ENCODE measurements at regions not wholly inside any gene's neighbourhood (a gene's known extent, or its start where the extent isn't known, plus 50 kb on each side); places are given as distances from the start of the nearest gene placed in this dataset.

DNA sequence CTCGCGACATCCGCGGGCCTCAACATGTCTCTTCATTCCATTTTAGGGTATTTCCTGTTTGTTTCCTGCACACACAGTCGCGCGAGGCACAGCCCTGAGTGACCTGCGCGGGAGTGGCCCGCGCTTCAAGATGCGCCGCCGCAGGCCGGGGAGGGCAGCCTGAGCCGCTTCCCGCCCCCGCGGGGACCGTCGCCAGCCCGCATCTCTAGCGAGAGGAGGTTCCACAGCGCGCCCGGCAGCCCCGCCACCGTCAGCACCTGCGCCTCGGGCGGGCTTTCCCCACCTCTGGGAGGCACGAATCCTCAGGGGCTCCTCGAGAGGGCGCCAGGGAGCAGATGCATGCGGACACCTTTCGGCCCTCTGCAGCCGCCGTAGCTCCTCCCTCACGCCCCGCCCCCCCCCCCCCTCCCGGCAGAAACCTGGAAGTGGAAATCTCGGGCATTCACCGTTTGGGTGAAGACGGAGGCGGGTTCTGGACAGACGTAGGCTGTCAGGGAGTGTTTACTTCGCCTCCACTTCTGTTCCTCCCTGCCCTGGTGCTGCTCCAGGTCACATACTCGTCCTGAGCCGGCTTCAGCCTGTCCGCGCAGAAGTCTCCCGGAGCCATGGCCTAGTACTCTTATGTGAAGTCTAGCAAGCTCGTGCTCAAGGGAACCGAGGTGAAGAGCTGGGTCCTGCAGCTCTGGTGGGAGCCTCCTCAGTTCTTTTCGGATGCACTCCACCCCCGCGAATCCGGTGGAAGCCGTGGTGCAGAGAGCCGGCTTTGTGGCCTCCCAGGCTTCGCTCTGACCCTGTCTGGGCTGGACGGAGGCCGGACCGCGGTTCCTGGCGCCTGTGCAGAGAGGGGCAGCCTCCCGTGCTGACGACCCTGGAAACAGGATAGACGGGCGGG lies 880.5 kb upstream of the DEFB115 start (continued):
- TF ChIP-seq ZNF451 (CRISPR knock-in tag; IDR thresholded peaks at IDR 0.05) (no peak), MTF2 (CRISPR knock-in tag; IDR thresholded peaks at IDR 0.05; ENCODE audit: borderline replicate concordance) (peak; percentile 71; the same call in 1 of the 2 replicates), NFKBIZ (CRISPR knock-in tag; IDR thresholded peaks at IDR 0.05) (no peak), MIXL1 (CRISPR knock-in tag; IDR thresholded peaks at IDR 0.05) (peak; percentile 69; the same call in 1 of the 2 replicates), ZNF83 (CRISPR knock-in tag; IDR thresholded peaks at IDR 0.05; ENCODE audit: borderline replicate concordance) (no peak), ZBTB38 (CRISPR knock-in tag; IDR thresholded peaks at IDR 0.05) (peak; percentile 49), ZNF207 (IDR thresholded peaks at IDR 0.05; ENCODE audit: borderline replicate concordance) (no peak), ZFP37 (CRISPR knock-in tag; IDR thresholded peaks at IDR 0.05; ENCODE audit: borderline replicate concordance) (0 out of 2 replicates have a peak, but pooled peaks have one; percentile 40), ZNF543 (CRISPR knock-in tag; IDR thresholded peaks at IDR 0.05) (peak; percentile 59), GATAD2A (CRISPR knock-in tag; IDR thresholded peaks at IDR 0.05) (peak; percentile 49; the same call in 1 of the 2 replicates), U2AF2 (IDR thresholded peaks at IDR 0.05; ENCODE audit: low read depth, low read length) (peak; percentile 65; the same call in 1 of the 2 replicates), TBX2 (CRISPR knock-in tag; IDR thresholded peaks at IDR 0.05; ENCODE audit: borderline replicate concordance) (peak; percentile 77; the same call in 1 of the 2 replicates), ZNF713 (CRISPR knock-in tag; IDR thresholded peaks at IDR 0.05) (0 out of 2 replicates have a peak, but pooled peaks have one; percentile 86), STAT5B (CRISPR knock-in tag; IDR thresholded peaks at IDR 0.05) (no peak), HOXA3 (CRISPR knock-in tag; IDR thresholded peaks at IDR 0.05) (peak; percentile 67), MIER3 (CRISPR knock-in tag; IDR thresholded peaks at IDR 0.05; ENCODE audit: borderline replicate concordance) (peak; percentile 83; the same call in 1 of the 2 replicates), FOXP1 (IDR thresholded peaks at IDR 0.05) (no peak), FOXP1 (CRISPR knock-in tag; IDR thresholded peaks at IDR 0.05) (peak; percentile 31; the same call in 1 of the 2 replicates), ZNF136 (CRISPR knock-in tag; IDR thresholded peaks at IDR 0.05; ENCODE audit: low read depth) (peak; percentile 60; the same call in 1 of the 2 replicates), ZNF10 (CRISPR knock-in tag; IDR thresholded peaks at IDR 0.05; ENCODE audit: borderline replicate concordance, low read depth) (0 out of 2 replicates have a peak, but pooled peaks have one; percentile 30), DR1 (CRISPR knock-in tag; IDR thresholded peaks at IDR 0.05) (peak; percentile 82), KDM5B (CRISPR knock-in tag; IDR thresholded peaks at IDR 0.05; ENCODE audit: borderline replicate concordance) (no peak; the same call in 1 of the 2 replicates), ZNF205 (CRISPR knock-in tag; IDR thresholded peaks at IDR 0.05) (peak; percentile 80; the same call in 1 of the 2 replicates), ZNF549 (CRISPR knock-in tag; IDR thresholded peaks at IDR 0.05) (no peak), KAT8 (CRISPR knock-in tag; IDR thresholded peaks at IDR 0.05) (peak; percentile 94), HDAC2 (CRISPR knock-in tag; IDR thresholded peaks at IDR 0.05) (peak; percentile 57; the same call in 1 of the 2 replicates), ZNF121 (CRISPR knock-in tag; IDR thresholded peaks at IDR 0.05) (0 out of 2 replicates have a peak, but pooled peaks have one; percentile 5), DNMT3B (CRISPR knock-in tag; conservative IDR thresholded peaks at IDR 0.05) (peak; percentile 94; the same call in 1 of the 2 replicates)
- TF ChIP-seq, protein P1, sequence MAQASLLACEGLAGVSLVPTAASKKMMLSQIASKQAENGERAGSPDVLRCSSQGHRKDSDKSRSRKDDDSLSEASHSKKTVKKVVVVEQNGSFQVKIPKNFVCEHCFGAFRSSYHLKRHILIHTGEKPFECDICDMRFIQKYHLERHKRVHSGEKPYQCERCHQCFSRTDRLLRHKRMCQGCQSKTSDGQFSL (CRISPR knock-in tag; IDR thresholded peaks at IDR 0.05): peak; percentile 80
- TF ChIP-seq, protein P2, sequence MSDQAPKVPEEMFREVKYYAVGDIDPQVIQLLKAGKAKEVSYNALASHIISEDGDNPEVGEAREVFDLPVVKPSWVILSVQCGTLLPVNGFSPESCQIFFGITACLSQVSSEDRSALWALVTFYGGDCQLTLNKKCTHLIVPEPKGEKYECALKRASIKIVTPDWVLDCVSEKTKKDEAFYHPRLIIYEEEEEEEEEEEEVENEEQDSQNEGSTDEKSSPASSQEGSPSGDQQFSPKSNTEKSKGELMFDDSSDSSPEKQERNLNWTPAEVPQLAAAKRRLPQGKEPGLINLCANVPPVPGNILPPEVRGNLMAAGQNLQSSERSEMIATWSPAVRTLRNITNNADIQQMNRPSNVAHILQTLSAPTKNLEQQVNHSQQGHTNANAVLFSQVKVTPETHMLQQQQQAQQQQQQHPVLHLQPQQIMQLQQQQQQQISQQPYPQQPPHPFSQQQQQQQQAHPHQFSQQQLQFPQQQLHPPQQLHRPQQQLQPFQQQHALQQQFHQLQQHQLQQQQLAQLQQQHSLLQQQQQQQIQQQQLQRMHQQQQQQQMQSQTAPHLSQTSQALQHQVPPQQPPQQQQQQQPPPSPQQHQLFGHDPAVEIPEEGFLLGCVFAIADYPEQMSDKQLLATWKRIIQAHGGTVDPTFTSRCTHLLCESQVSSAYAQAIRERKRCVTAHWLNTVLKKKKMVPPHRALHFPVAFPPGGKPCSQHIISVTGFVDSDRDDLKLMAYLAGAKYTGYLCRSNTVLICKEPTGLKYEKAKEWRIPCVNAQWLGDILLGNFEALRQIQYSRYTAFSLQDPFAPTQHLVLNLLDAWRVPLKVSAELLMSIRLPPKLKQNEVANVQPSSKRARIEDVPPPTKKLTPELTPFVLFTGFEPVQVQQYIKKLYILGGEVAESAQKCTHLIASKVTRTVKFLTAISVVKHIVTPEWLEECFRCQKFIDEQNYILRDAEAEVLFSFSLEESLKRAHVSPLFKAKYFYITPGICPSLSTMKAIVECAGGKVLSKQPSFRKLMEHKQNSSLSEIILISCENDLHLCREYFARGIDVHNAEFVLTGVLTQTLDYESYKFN (CRISPR knock-in tag; conservative IDR thresholded peaks at IDR 0.05): peak; percentile 33; the same call in 1 of the 2 replicates
